Lower leg skin (tissue), 4 donors: ENCODE measurements at regions not wholly inside any gene's neighbourhood (a gene's known extent, or its start where the extent isn't known, plus 50 kb on each side); places are given as distances from the start of the nearest gene placed in this dataset.

Experiments
- DNase-seq, 2 donors: peaks; one replicate each; pipeline ENCODE4 v3.0.0-alpha.2; 2019; ENCODE audit warnings: low spot score in 2 of 2
- H3K4me3 ChIP-seq: fragments of 200-600 bp; sonication (generic); 2 replicates; pipeline ENCODE4 v1.5.1; 2017; ENCODE audit warnings: mild to moderate bottlenecking, low read depth; ENCODE audit not compliant: poor library complexity, severe bottlenecking
- POLR2A ChIP-seq, 2 donors: fragments of 450-650 bp; IDR thresholded peaks; one replicate each; pipeline ENCODE4 v1.6.1; 2016 to 2017; ENCODE audit warnings: antibody characterized with exemption in 2 of 2, mild to moderate bottlenecking in 1 of 2, moderate library complexity in 1 of 2
- WGBS, 2 donors: methylation state at CpG; one replicate each; pipeline ENCODE4 v1.1.5; 2018; 5-methylcytosine and 5-hydroxymethylcytosine counted together
- intact Hi-C: fragments of 100-400 bp; cut with DNase I; formaldehyde crosslinking; loops from one replicate; pipeline ENCODE4 v1.15.0; 2023; ENCODE audit warnings: low total_unique reads
- TF ChIP-seq, protein P1 (sequence below), 3 donors: fragments of 450-650 bp; IDR thresholded peaks; one replicate each; pipeline ENCODE4 v1.5.1; 2016; ENCODE audit warnings: antibody characterized with exemption in 3 of 3, mild to moderate bottlenecking in 3 of 3, moderate library complexity in 2 of 3

- intact Hi-C loops, result no loop called here
- 57 to 65% methylated on average over 9 of the region's 9 CpGs for WGBS, 2 donors
- no peak overlapping the region for H3K4me3 ChIP-seq
- DNase-seq, result no peak
- TF ChIP-seq, protein P1, sequence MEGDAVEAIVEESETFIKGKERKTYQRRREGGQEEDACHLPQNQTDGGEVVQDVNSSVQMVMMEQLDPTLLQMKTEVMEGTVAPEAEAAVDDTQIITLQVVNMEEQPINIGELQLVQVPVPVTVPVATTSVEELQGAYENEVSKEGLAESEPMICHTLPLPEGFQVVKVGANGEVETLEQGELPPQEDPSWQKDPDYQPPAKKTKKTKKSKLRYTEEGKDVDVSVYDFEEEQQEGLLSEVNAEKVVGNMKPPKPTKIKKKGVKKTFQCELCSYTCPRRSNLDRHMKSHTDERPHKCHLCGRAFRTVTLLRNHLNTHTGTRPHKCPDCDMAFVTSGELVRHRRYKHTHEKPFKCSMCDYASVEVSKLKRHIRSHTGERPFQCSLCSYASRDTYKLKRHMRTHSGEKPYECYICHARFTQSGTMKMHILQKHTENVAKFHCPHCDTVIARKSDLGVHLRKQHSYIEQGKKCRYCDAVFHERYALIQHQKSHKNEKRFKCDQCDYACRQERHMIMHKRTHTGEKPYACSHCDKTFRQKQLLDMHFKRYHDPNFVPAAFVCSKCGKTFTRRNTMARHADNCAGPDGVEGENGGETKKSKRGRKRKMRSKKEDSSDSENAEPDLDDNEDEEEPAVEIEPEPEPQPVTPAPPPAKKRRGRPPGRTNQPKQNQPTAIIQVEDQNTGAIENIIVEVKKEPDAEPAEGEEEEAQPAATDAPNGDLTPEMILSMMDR (IDR thresholded peaks at IDR 0.05), result no peak
- TF ChIP-seq POLR2A (IDR thresholded peaks at IDR 0.05), result no peak
Measured at GRCh38 chr22:27628891-27629631, 172.5 kb downstream of the MN1 start.

- whole genome bisulfite sequencing, 2 donors, result 82 to 86% methylated on average over 13 to 14 of the region's 19 CpGs
- no peak for TF ChIP-seq POLR2A (IDR thresholded peaks at IDR 0.05)
- TF ChIP-seq, protein P1 (IDR thresholded peaks at IDR 0.05), result no peak
- intact Hi-C loops, result no loop called here
- no peak overlapping the region for H3K4me3 ChIP-seq
- no peak for DNase-seq
Measured at GRCh38 chr22:27629908-27630673, 171.5 kb downstream of the MN1 start.

- H3K4me3 ChIP-seq, result no peak overlapping the region
- intact Hi-C loops, result no loop called here
- WGBS, 2 donors, result 93 to 98% methylated on average over 5 of the region's 5 CpGs
- DNase-seq, result no peak
- TF ChIP-seq, protein P1 (IDR thresholded peaks at IDR 0.05), result no peak
- TF ChIP-seq POLR2A (IDR thresholded peaks at IDR 0.05), result no peak
Measured at GRCh38 chr22:27630754-27631153, 170.8 kb downstream of the MN1 start.

DNA sequence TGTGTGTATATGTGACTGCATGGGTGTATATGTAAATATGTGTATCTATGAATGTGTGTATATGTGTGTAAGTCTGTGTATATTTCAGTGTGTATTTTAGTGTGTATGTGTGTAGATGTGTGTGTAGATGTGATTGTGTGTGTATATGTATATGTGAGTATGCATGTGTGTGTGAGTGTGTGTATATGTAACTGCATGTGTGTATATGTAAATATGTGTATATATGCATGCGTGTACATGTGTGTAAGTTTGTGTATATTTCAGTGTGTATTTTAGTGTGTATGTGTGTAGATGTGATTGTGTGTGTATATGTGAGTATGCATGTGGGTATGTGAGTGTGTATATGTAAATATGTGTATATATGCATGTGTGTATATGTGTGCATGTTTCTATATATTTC, 169.9 kb downstream of the MN1 start:
- intact Hi-C loops, result no loop called here
- no peak for DNase-seq
- WGBS, 2 donors, result 94 to 95% methylated on average over 1 of the region's 1 CpG
- no peak overlapping the region for H3K4me3 ChIP-seq
- TF ChIP-seq POLR2A (IDR thresholded peaks at IDR 0.05), result no peak
- TF ChIP-seq, protein P1 (IDR thresholded peaks at IDR 0.05), result no peak

- no peak overlapping the region for H3K4me3 ChIP-seq
- no peak for DNase-seq
- intact Hi-C loops, result no loop called here
- no peak for TF ChIP-seq POLR2A (IDR thresholded peaks at IDR 0.05)
- TF ChIP-seq, protein P1 (IDR thresholded peaks at IDR 0.05), result no peak
- WGBS, 2 donors, result 67 to 75% methylated on average over 24 of the region's 24 CpGs
Measured at GRCh38 chr22:27632451-27633295, 168.9 kb downstream of the MN1 start.
